Activated CD4-positive, alpha-beta memory T cell treated with anti-CD3 and anti-CD28 coated beads for 36 hours (primary cell): ENCODE measurements at regions not wholly inside any gene's neighbourhood (a gene's known extent, or its start where the extent isn't known, plus 50 kb on each side); places are given as distances from the start of the nearest gene placed in this dataset.
"Not testable (repeated sequence)": the region's sequence is repeated elsewhere in the genome, so short reads cannot be mapped to it uniquely, and the experiment has no call there.

Source experiments
- CTCF ChIA-PET: fragments of 350-600 bp; sonication (Branson Sonifier 250); formaldehyde crosslinking; loops from one replicate; lab custom pipeline; 2021; ENCODE audit warnings: antibody characterized with exemption, inconsistent platforms; lab: Charles Lee
- POLR2A ChIA-PET: fragments of 350-600 bp; sonication (Branson Sonifier 250); formaldehyde crosslinking; loops from one replicate; lab custom pipeline; 2021; ENCODE audit warnings: antibody characterized with exemption; lab: Charles Lee
- DNase-seq: peaks from one replicate; pipeline ENCODE4 v3.0.0-alpha.2; 2020
- H3K27ac Mint-ChIP-seq: one replicate; pipeline ENCODE4 v1.8.0; 2021; ENCODE audit warnings: mixed read lengths
- H3K27me3 Mint-ChIP-seq: one replicate; pipeline ENCODE4 v1.8.0; 2021; ENCODE audit warnings: mixed read lengths
- H3K36me3 Mint-ChIP-seq: one replicate; pipeline ENCODE4 v1.8.0; 2021; ENCODE audit warnings: mixed read lengths
- H3K4me1 Mint-ChIP-seq: one replicate; pipeline ENCODE4 v1.8.0; 2021; ENCODE audit warnings: low read depth, mixed read lengths
- H3K4me3 Mint-ChIP-seq: one replicate; pipeline ENCODE4 v1.8.0; 2021; ENCODE audit warnings: mild to moderate bottlenecking, mixed read lengths
- H3K9me3 Mint-ChIP-seq: one replicate; pipeline ENCODE4 v1.8.0; 2021; ENCODE audit warnings: mixed read lengths
- intact Hi-C: fragments of 100-400 bp; cut with micrococcal nuclease; formaldehyde crosslinking; loops from one replicate; pipeline ENCODE4 v1.15.1; 2023

- no peak overlapping the region for H3K4me3 Mint-ChIP-seq
- no peak for DNase-seq
- no peaks in the 10 kb centered on the region for H3K36me3 Mint-ChIP-seq
- no peak overlapping the region for H3K27ac Mint-ChIP-seq
- no peaks in the 10 kb centered on the region for H3K4me1 Mint-ChIP-seq
- ChIA-PET CTCF (no interaction called here), POLR2A (no interaction called here)
- intact Hi-C loops: no loop called here
- no peaks in the 10 kb centered on the region for H3K9me3 Mint-ChIP-seq
- H3K27me3 Mint-ChIP-seq: peaks cover 14% of the 10 kb centered on the region
Observed at GRCh38 chr5:38686658-38687057, 130.2 kb upstream of the LIFR start.

GRCh38 chr5:38692346-38692745 is 135.9 kb upstream of the LIFR start:
- H3K4me3 Mint-ChIP-seq: no peak overlapping the region
- H3K36me3 Mint-ChIP-seq: no peaks in the 10 kb centered on the region
- ChIA-PET CTCF (no interaction called here), POLR2A (no interaction called here)
- peaks cover 17% of the 10 kb centered on the region for H3K27me3 Mint-ChIP-seq
- H3K9me3 Mint-ChIP-seq: no peaks in the 10 kb centered on the region
- H3K27ac Mint-ChIP-seq: no peak overlapping the region
- intact Hi-C loops: no loop called here
- H3K4me1 Mint-ChIP-seq: no peaks in the 10 kb centered on the region
- no peak for DNase-seq

DNA sequence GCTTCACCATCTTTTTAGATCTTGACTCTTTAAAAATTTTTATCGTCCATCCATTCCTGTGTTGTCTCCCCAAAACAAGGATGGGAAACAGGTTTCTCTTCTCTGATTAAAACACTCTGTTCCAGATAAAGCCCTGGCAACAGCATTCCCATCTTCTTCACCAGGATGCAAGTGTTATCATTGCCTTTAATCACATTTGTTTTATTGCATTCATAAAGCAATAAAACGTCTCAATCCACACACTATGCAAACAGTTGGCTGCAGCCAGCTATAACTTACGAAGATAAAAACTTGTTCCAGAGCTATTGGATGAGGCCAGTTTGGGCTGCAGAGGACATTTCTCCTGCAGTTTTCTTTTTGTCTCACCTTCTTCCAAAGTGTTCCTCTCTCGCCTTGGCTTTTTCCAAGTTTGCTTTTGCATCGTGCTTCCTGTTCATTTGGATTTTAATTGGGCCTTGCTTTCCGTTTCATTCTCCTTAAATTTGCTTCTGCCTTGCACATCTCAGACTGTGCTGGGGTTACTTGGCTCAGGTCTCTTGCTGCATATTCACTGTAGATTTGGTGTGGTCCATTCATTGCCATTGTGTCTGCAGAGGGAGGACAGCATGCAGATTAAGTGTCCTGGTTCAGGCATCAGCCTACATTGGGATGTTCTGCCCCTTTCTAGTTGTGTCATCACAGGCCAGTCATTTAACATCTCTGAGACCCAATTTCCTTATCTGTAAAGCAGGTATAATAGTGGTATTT is 136.5 kb upstream of the LIFR start:
- intact Hi-C loops: no loop called here
- ChIA-PET POLR2A (no interaction called here), CTCF (no interaction called here)
- DNase-seq: no peak
- Mint-ChIP-seq H3K27me3 (peaks cover 18% of the 10 kb centered on the region), H3K9me3 (no peaks in the 10 kb centered on the region), H3K36me3 (no peaks in the 10 kb centered on the region), H3K4me1 (no peaks in the 10 kb centered on the region), H3K27ac (no peak overlapping the region), H3K4me3 (no peak overlapping the region)

- Mint-ChIP-seq H3K4me3 (no peak overlapping the region), H3K4me1 (no peaks in the 10 kb centered on the region), H3K9me3 (no peaks in the 10 kb centered on the region), H3K27ac (no peak overlapping the region), H3K27me3 (peaks cover 12% of the 10 kb centered on the region), H3K36me3 (no peaks in the 10 kb centered on the region)
- DNase-seq: no peak
- CTCF ChIA-PET: no interaction called here
- POLR2A ChIA-PET: interaction anchor here (0.5 kb wide), 1 partner anchor 60 kb away, joined by 4 read pairs; no protein-coding TSS in a partner anchor
- intact Hi-C loops: no loop called here
Observed at GRCh38 chr5:38695021-38695958, 138.8 kb upstream of the LIFR start.

DNA sequence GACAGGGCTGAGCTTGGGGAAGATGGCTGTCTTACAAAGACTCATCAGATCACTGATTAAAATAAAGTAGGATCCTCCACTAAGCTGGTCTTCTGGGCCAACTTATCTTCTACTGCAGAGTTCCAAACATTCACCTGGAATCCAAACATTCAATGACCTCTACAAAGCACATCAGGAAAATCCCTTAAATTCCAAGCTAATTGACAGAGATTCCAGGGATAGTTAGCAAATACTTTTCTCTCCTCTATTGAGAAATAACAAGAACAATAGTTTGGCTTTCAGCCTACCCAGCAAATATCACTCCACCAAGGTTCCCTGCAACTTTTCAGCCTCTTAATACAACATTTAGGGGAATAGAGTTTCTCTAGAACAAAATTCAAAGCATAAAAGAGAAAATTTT is 140.6 kb upstream of the LIFR start:
- ChIA-PET POLR2A (no interaction called here), CTCF (no interaction called here)
- Mint-ChIP-seq H3K4me3 (no peak overlapping the region), H3K27ac (no peak overlapping the region), H3K9me3 (no peaks in the 10 kb centered on the region), H3K4me1 (no peaks in the 10 kb centered on the region), H3K27me3 (peaks cover 9% of the 10 kb centered on the region), H3K36me3 (no peaks in the 10 kb centered on the region)
- DNase-seq: no peak
- intact Hi-C loops: no loop called here

DNA sequence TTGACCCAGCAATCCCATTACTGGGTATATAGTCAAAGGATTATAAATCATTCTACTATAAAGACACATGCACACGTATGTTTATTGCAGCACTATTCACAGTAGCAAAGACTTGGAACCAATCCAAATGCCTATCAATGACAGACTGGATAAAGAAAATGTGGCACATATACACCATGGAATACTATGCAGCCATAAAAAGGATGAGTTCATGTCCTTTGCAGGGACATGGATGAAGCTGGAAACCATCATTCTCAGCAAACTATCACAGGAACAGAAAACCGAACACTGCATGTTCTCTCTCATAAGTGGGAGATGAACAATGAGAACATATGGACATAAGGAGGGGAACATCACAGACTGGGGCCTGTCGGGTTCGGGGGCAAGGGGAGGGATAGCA is 140.3 kb upstream of the OSMR start:
- intact Hi-C loops, DNase-seq, H3K27ac Mint-ChIP-seq, POLR2A ChIA-PET, H3K27me3 Mint-ChIP-seq, H3K36me3 Mint-ChIP-seq, H3K4me3 Mint-ChIP-seq, H3K4me1 Mint-ChIP-seq, H3K9me3 Mint-ChIP-seq, CTCF ChIA-PET: not testable (repeated sequence)

DNA sequence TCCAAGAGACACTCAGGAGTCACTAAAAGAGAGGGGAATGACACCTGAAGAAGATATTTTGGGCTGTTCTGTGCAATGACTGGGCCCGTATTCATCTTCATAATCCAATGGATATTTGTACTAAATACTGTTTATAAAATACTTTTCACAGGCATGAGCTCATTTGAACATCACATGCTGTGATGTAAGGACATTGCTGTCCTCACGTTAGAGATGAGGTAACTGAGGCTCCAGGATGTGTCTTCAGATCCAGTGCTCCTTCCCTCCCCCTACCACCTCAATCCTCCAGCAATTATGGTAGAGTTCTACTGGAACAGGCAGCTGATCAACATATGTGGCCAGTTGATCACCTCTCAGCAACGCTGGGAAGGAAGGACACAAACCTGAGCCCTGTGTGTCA is 139.4 kb upstream of the OSMR start:
- H3K27me3 Mint-ChIP-seq: peaks cover 6% of the 10 kb centered on the region
- H3K4me3 Mint-ChIP-seq: no peak overlapping the region
- no peak for DNase-seq
- intact Hi-C loops: no loop called here
- CTCF ChIA-PET: no interaction called here
- no peaks in the 10 kb centered on the region for H3K4me1 Mint-ChIP-seq
- H3K9me3 Mint-ChIP-seq: no peaks in the 10 kb centered on the region
- H3K27ac Mint-ChIP-seq: no peak overlapping the region
- H3K36me3 Mint-ChIP-seq: no peaks in the 10 kb centered on the region
- POLR2A ChIA-PET: no interaction called here

DNA sequence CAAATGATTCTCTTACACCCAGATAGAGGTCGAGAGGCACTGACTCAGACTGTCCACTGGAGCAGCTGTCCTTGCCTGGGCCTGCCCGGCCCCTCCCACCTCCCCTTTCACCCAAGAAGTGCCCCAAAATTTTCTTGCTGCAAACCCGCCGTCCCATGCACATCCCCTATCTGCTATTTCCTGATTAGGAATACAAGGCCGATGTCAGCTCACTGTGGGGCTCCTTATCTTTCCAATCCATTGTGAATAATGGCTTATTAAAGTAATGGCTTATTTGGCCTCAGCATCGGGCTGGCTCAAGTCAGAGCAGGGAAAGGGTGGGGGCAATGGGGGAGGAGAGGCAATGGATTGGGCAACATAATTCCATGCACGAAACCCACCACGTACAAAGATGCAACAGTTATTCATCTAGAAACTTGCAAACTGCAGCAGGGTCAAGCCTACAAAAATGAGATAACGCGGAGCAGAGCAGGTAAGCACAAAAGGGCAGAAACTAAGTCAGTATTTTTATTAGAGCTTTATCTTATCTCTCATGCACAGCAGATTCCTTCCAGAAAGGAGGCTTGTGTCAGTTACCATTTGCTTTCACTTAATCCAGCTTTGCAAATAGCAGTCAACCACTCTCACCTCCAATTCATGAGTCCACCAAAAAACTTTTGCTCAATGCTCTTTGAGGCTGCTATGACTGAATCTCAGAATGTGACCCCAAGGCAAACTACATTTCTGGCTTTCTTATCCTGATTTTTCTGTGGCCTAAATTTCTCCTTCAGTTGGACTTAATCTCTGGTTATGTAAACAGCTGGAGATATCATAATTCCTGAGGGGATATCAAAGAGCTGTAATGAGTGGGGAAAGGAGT is 138.2 kb upstream of the OSMR start:
- Mint-ChIP-seq H3K9me3 (no peaks in the 10 kb centered on the region), H3K27ac (no peak overlapping the region), H3K4me1 (no peaks in the 10 kb centered on the region), H3K36me3 (no peaks in the 10 kb centered on the region), H3K4me3 (no peak overlapping the region), H3K27me3 (peaks cover 3% of the 10 kb centered on the region)
- ChIA-PET CTCF (no interaction called here), POLR2A (no interaction called here)
- intact Hi-C loops: no loop called here
- no peak for DNase-seq

GRCh38 chr5:38709678-38710306 is 136.0 kb upstream of the OSMR start:
- Mint-ChIP-seq H3K27me3 (no peaks in the 10 kb centered on the region), H3K36me3 (no peaks in the 10 kb centered on the region), H3K4me3 (no peak overlapping the region), H3K27ac (no peak overlapping the region), H3K9me3 (no peaks in the 10 kb centered on the region), H3K4me1 (no peaks in the 10 kb centered on the region)
- CTCF ChIA-PET: interaction anchor here (1.9 kb wide), 1 partner anchor 268 kb away, joined by 4 read pairs; no protein-coding TSS in a partner anchor
- DNase-seq: no peak
- intact Hi-C loops: no loop called here
- POLR2A ChIA-PET: no interaction called here

DNA sequence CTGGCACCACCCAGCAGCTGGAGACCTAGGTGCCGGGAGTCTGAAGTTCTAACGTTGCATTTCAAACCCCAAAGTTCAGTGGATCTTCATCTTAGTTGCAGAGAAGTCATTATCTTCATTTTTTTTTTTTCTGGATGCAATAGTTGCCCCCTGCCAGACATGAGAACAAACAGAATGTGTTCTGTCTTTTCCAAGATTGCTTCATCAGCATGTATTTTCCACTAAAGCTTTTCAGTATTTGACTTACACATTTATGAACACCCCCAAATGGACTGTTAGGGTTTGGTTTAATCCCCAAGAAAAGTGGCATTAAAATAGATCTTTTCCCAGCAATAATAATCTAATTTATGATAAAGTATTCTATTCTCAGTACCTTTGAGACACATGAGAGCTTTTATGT is 135.2 kb upstream of the OSMR start:
- no peak overlapping the region for H3K4me3 Mint-ChIP-seq
- no peaks in the 10 kb centered on the region for H3K27me3 Mint-ChIP-seq
- ChIA-PET CTCF (interaction anchor here (1.9 kb wide), 1 partner anchor 269 kb away, joined by 4 read pairs; no protein-coding TSS in a partner anchor), POLR2A (no interaction called here)
- H3K36me3 Mint-ChIP-seq: no peaks in the 10 kb centered on the region
- intact Hi-C loops: no loop called here
- no peak overlapping the region for H3K27ac Mint-ChIP-seq
- no peak for DNase-seq
- H3K9me3 Mint-ChIP-seq: no peaks in the 10 kb centered on the region
- no peaks in the 10 kb centered on the region for H3K4me1 Mint-ChIP-seq

DNA sequence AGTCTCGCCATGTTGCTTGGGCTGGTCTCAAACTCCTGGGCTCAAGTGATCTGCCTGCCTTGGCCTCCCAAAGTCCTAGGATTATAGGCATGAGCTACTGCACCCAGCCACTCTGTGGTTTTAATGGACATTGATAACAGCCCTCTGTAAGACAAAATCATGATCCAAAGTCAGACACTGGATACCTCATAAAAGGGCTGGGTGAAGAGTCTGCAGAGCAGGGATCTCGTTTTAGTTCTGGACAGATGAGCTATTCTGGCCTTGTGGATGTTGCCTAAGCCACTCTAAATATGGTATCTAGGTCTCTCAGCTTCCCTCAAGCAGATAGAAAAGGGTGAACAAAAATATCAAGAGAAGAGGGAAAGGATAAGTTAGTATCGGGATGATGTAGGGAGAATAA is 133.4 kb upstream of the OSMR start:
- intact Hi-C loops: no loop called here

More for the DNA sequence above, 133.4 kb upstream of the OSMR start:
- no peak for DNase-seq
- Mint-ChIP-seq H3K27ac (no peak overlapping the region), H3K4me1 (no peaks in the 10 kb centered on the region), H3K27me3 (no peaks in the 10 kb centered on the region), H3K9me3 (no peaks in the 10 kb centered on the region), H3K36me3 (no peaks in the 10 kb centered on the region), H3K4me3 (no peak overlapping the region)
- POLR2A ChIA-PET: interaction anchor here (0.6 kb wide), 1 partner anchor 362 kb away, joined by 3 read pairs; no protein-coding TSS in a partner anchor
- CTCF ChIA-PET: interaction anchor here (0.6 to 0.9 kb wide), 2 partner anchors 271 to 292 kb away, joined by 3 read pairs; no protein-coding TSS in a partner anchor
